Ishikawa (cell line): ENCODE measurements at regions not wholly inside any gene's neighbourhood (a gene's known extent, or its start where the extent isn't known, plus 50 kb on each side); places are given as distances from the start of the nearest gene placed in this dataset.

Experiments
- CEBPB ChIP-seq: IDR thresholded peaks from 2 replicates; pipeline ENCODE4 v1.6.1; 2012
- CREB1 ChIP-seq: IDR thresholded peaks from 2 replicates; pipeline ENCODE4 v1.6.1; 2012; ENCODE audit warnings: low read depth
- EGR1 ChIP-seq: IDR thresholded peaks from 2 replicates; pipeline ENCODE4 v1.6.1; 2012
- EP300 ChIP-seq: IDR thresholded peaks from 2 replicates; pipeline ENCODE4 v1.6.1; 2012; ENCODE audit warnings: borderline replicate concordance
- FOXM1 ChIP-seq: IDR thresholded peaks from 2 replicates; pipeline ENCODE4 v1.6.1; 2012; ENCODE audit warnings: low read depth, borderline replicate concordance
- NFIC ChIP-seq: IDR thresholded peaks from 2 replicates; pipeline ENCODE4 v1.6.1; 2012
- RAD21 ChIP-seq: IDR thresholded peaks from 2 replicates; pipeline ENCODE4 v1.6.1; 2012; ENCODE audit warnings: low read depth
- TAF1 ChIP-seq: IDR thresholded peaks from 2 replicates; pipeline ENCODE4 v1.6.1; 2012; ENCODE audit warnings: low read depth, mild to moderate bottlenecking
- TCF12 ChIP-seq: IDR thresholded peaks from 2 replicates; pipeline ENCODE4 v1.6.1; 2012; ENCODE audit warnings: low read depth
- TEAD4 ChIP-seq: IDR thresholded peaks from 2 replicates; pipeline ENCODE4 v1.6.1; 2012
- YY1 ChIP-seq: IDR thresholded peaks from 2 replicates; pipeline ENCODE4 v1.6.1; 2012; ENCODE audit warnings: low read depth
- ZBTB7A ChIP-seq: IDR thresholded peaks from 2 replicates; pipeline ENCODE4 v1.6.1; 2012; ENCODE audit warnings: low read depth
- TF ChIP-seq, protein P1 (sequence below): IDR thresholded peaks from 2 replicates; pipeline ENCODE4 v1.6.1; 2012
- TF ChIP-seq, protein P2 (sequence below): IDR thresholded peaks from 2 replicates; pipeline ENCODE4 v1.6.1; 2012
- TF ChIP-seq, protein P3 (sequence below): IDR thresholded peaks from 2 replicates; pipeline ENCODE4 v1.6.1; 2012; ENCODE audit warnings: low read depth, mild to moderate bottlenecking

DNA sequence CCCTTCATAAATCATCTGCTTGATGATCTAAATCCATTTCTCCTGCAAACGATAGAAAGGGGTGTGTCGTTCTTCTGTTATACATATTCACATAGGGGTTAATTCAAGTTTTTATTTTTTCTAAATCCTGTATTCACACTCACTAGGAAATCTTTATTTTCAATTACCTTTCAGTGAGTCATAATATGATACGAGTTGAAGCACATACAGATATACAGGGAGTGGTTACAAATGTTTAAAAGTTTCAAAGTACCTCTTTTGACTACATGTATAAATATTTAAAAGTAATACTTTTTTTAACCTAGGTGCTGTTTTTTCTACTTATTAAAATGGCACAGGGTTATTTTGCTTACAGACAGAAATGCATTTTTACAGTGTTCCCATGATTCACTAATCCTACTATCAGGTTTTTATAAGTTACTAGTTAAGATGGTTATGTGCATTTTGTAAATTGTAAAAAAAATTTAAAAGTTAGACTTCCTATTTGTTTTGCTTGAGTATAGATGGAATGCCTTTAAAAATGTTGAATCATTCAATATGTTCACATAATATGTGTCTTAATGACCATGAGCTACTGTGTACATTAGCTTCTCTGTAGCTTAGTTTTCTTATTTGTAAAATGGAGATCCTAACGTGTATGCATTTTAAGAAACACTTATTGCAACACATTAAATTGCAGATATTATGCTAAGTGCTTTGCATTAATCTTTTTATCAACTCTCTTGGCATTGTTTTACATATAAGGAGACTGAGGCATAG, 1378.1 kb downstream of the DSC3 start:
- no peak for TF ChIP-seq ZBTB7A
- TF ChIP-seq TCF12, result no peak
- TF ChIP-seq NFIC, result no peak
- no peak for TF ChIP-seq CREB1
- no peak for TF ChIP-seq YY1
- TF ChIP-seq EGR1, result no peak
- no peak for TF ChIP-seq EP300
- TF ChIP-seq, protein P1, sequence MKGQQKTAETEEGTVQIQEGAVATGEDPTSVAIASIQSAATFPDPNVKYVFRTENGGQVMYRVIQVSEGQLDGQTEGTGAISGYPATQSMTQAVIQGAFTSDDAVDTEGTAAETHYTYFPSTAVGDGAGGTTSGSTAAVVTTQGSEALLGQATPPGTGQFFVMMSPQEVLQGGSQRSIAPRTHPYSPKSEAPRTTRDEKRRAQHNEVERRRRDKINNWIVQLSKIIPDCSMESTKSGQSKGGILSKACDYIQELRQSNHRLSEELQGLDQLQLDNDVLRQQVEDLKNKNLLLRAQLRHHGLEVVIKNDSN, result no peak
- no peak for TF ChIP-seq RAD21
- no peak for TF ChIP-seq FOXM1
- TF ChIP-seq, protein P2, sequence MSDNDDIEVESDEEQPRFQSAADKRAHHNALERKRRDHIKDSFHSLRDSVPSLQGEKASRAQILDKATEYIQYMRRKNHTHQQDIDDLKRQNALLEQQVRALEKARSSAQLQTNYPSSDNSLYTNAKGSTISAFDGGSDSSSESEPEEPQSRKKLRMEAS, result no peak
- TF ChIP-seq CEBPB, result no peak
- TF ChIP-seq, protein P3, sequence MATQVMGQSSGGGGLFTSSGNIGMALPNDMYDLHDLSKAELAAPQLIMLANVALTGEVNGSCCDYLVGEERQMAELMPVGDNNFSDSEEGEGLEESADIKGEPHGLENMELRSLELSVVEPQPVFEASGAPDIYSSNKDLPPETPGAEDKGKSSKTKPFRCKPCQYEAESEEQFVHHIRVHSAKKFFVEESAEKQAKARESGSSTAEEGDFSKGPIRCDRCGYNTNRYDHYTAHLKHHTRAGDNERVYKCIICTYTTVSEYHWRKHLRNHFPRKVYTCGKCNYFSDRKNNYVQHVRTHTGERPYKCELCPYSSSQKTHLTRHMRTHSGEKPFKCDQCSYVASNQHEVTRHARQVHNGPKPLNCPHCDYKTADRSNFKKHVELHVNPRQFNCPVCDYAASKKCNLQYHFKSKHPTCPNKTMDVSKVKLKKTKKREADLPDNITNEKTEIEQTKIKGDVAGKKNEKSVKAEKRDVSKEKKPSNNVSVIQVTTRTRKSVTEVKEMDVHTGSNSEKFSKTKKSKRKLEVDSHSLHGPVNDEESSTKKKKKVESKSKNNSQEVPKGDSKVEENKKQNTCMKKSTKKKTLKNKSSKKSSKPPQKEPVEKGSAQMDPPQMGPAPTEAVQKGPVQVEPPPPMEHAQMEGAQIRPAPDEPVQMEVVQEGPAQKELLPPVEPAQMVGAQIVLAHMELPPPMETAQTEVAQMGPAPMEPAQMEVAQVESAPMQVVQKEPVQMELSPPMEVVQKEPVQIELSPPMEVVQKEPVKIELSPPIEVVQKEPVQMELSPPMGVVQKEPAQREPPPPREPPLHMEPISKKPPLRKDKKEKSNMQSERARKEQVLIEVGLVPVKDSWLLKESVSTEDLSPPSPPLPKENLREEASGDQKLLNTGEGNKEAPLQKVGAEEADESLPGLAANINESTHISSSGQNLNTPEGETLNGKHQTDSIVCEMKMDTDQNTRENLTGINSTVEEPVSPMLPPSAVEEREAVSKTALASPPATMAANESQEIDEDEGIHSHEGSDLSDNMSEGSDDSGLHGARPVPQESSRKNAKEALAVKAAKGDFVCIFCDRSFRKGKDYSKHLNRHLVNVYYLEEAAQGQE, result no peak
- TF ChIP-seq TEAD4, result no peak
- TF ChIP-seq TAF1, result no peak

DNA sequence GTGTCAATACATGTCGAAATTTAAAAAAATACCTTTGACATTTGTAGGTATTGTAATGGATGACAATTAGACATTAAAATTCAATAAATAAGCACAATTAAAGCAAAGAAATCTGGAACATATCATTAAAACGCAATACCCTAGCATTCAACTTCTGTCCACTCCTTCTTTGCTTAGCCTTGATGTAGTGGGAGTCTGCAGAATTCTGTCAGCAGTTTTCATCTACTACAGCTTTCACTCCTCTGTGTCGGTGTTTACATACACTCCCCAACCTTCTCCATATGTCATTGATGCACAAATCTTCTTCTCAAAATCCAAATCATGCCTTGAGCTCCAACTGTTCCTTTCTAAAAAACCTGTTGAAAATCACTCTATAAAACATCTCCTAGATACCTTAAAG, 1380.6 kb downstream of the DSC3 start:
- no peak for TF ChIP-seq ZBTB7A
- no peak for TF ChIP-seq NFIC
- TF ChIP-seq CREB1, result no peak
- no peak for TF ChIP-seq TCF12
- no peak for TF ChIP-seq TEAD4

DNA sequence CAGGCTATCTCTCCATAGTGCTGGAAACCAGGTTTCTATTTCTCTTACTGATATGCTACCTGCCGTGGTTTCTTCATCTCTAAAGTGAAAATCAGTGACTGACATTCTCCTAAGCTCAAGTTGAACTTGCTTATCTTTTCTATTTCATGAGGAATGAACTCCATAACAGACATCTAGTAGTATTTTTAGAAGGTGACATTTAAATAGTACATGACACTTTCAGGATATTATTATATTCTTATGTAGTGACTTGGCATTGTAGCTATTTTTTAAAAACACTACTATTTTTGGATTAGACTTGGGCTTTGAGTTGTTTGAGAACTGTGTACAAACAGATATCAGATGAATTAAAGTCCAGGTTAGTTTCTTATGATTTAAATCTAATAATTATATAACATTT, 1381.8 kb downstream of the DSC3 start:
- TF ChIP-seq, protein P1, result no peak
- no peak for TF ChIP-seq TAF1
- no peak for TF ChIP-seq CEBPB
- no peak for TF ChIP-seq RAD21
- TF ChIP-seq, protein P3, result no peak
- TF ChIP-seq CREB1, result no peak
- no peak for TF ChIP-seq FOXM1
- TF ChIP-seq EP300, result no peak
- no peak for TF ChIP-seq TEAD4
- no peak for TF ChIP-seq TCF12
- TF ChIP-seq, protein P2, result no peak
- TF ChIP-seq ZBTB7A, result no peak

DNA sequence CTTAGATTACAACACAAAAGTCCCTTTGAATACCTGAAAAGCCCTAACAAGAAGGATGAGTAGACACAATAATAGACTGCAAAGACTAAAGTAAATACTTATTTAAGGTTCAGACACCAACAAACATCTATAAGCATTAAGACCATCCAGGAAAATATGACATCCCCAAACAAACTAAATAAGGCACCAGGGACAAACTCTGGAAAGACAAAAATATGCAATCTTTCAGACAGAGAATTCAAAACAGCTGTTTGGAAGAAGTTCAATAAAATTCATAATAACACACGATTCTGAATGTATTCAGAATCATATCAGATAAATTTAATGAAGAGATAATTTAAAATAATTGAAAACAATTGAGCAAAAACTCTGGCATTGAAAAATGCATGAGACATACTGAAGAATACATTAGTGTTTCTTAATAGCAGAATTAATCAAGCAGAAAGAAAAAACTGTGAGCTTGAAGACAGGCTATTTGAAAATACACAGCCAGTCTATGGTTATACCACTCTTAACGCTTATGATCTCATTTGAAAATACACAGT, 1388.8 kb downstream of the DSC3 start:
- no peak for TF ChIP-seq RAD21

DNA sequence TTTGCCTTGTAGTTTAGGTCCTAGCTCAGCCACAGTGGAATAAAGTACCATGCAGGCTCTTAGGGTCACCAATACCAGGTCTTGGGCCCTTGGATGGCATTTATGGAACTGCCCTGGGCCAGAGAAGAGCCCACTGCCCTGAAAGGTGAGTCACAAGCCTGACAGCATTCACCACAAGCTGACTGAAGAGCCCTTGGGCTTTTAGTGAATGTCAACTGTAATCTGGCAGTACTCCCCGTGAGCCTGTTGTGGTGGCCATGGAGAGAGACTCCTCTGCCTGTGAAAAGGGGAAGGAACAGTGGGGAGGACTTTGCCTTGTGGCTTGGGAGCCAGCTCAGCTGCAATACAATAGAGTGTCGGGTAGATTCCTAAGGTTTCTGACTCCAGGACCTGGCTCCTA, 1389.7 kb downstream of the DSC3 start:
- TF ChIP-seq CREB1 (no peak), CEBPB (no peak), TEAD4 (no peak), TCF12 (no peak), TAF1 (no peak), ZBTB7A (no peak), NFIC (no peak), YY1 (no peak), RAD21 (no peak), EGR1 (no peak), FOXM1 (no peak), EP300 (no peak)
- TF ChIP-seq, protein P3, result no peak
- TF ChIP-seq, protein P2, result no peak
- TF ChIP-seq, protein P1, result no peak
